Transverse colon (tissue), 4 donors: ENCODE measurements at regions not wholly inside any gene's neighbourhood (a gene's known extent, or its start where the extent isn't known, plus 50 kb on each side); places are given as distances from the start of the nearest gene placed in this dataset.

Experiments
- CTCF ChIP-seq, 5 experiments: fragments of 200-600 bp in 3 of 5; fragments of 450-650 bp in 2 of 5; sonication (generic) in 3 of 5; IDR thresholded peaks; 1 replicate in 2 of 5; 2 replicates in 3 of 5; pipeline ENCODE4 v1.5.1; 2016 to 2017; ENCODE audit warnings: antibody characterized with exemption in 5 of 5, inconsistent platforms in 3 of 5, mild to moderate bottlenecking in 2 of 5, moderate library complexity in 1 of 5
- POLR2AphosphoS5 ChIP-seq, 3 donors: sonication (generic); formaldehyde crosslinking; IDR thresholded peaks; one replicate each; pipeline ENCODE4 v1.6.1; 2016; ENCODE audit warnings: antibody characterized with exemption in 3 of 3

- TF ChIP-seq CTCF (IDR thresholded peaks at IDR 0.05) (no peak), POLR2AphosphoS5 (IDR thresholded peaks at IDR 0.05) (no peak)
Measured at GRCh38 chr2:88321449-88322248, 130.8 kb downstream of the FOXI3 start.
